ENCODE measurements at regions not wholly inside any gene's neighbourhood (a gene's known extent, or its start where the extent isn't known, plus 50 kb on each side); places are given as distances from the start of the nearest gene placed in this dataset.

GRCh38 chr7:86976958-86977357 lies 82.5 kb downstream of the ELAPOR2 start:
- H3K27ac ChIP-seq = no peak overlapping the region
- peaks cover 34% of the 10 kb centered on the region for H4K20me1 ChIP-seq (ENCODE audit: low read depth)
- Mint-ChIP-seq H3K27me3 (ENCODE audit: insufficient read depth, low read depth) (peaks cover 2% of the 10 kb centered on the region), H3K9me3 (peaks cover 23% of the 10 kb centered on the region), H3K4me1 (peaks cover 19% of the 10 kb centered on the region), H3K27ac (no peak overlapping the region), H3K36me3 (peaks cover 32% of the 10 kb centered on the region), H3K4me3 (no peak overlapping the region)
- no peaks in the 10 kb centered on the region for H3K9me3 ChIP-seq (ENCODE audit: low read depth)
- TF ChIP-seq EZH2phosphoT487 (IDR thresholded peaks at IDR 0.05) (no peak), EZH2 (IDR thresholded peaks at IDR 0.05) (no peak)
- TF ChIP-seq, protein P1, sequence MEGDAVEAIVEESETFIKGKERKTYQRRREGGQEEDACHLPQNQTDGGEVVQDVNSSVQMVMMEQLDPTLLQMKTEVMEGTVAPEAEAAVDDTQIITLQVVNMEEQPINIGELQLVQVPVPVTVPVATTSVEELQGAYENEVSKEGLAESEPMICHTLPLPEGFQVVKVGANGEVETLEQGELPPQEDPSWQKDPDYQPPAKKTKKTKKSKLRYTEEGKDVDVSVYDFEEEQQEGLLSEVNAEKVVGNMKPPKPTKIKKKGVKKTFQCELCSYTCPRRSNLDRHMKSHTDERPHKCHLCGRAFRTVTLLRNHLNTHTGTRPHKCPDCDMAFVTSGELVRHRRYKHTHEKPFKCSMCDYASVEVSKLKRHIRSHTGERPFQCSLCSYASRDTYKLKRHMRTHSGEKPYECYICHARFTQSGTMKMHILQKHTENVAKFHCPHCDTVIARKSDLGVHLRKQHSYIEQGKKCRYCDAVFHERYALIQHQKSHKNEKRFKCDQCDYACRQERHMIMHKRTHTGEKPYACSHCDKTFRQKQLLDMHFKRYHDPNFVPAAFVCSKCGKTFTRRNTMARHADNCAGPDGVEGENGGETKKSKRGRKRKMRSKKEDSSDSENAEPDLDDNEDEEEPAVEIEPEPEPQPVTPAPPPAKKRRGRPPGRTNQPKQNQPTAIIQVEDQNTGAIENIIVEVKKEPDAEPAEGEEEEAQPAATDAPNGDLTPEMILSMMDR (IDR thresholded peaks at IDR 0.05) = no peak
- no peak overlapping the region for H3K4me2 ChIP-seq
- H2AFZ ChIP-seq (replicated peaks) = no peak overlapping the region
- no peaks in the 10 kb centered on the region for H3K27me3 ChIP-seq
- peaks cover 29% of the 10 kb centered on the region for H3K4me1 ChIP-seq
- H3K9ac ChIP-seq = no peak overlapping the region
- H3K79me2 ChIP-seq (ENCODE audit: low read depth) = peaks cover 99% of the 10 kb centered on the region
- DNase-seq (ENCODE audit: low spot score) = no peak
- H3K36me3 ChIP-seq = no peaks in the 10 kb centered on the region
- H3F3A ChIP-seq (ENCODE audit: low read depth) = peaks cover 9% of the 10 kb centered on the region
- no peak overlapping the region for H3K4me3 ChIP-seq

DNA sequence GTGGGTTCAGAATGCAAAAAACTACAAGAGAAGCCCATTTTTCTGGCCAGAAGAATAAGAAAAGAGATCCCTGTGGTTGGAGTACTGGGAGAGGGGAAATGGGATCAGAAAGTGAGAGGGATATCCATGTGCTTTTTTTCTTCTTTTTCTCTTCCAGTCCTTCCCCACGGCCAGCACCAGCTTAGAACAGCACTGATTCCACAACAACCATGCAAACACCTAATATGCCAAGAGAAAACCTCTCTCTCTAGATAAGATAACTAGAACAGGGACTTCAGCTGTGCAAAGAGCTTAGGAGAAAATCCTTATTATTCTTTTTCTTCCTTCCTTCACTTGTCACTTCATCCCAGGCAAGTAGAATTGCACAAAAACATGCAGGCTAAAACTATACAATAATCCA lies 83.5 kb downstream of the ELAPOR2 start:
- H3K36me3 ChIP-seq = no peaks in the 10 kb centered on the region
- H3K4me1 Mint-ChIP-seq = peaks cover 25% of the 10 kb centered on the region
- H3K27me3 Mint-ChIP-seq (ENCODE audit: insufficient read depth, low read depth) = no peaks in the 10 kb centered on the region
- H3K9ac ChIP-seq = no peak overlapping the region
- no peak overlapping the region for H3K4me3 ChIP-seq
- peaks cover 44% of the 10 kb centered on the region for H4K20me1 ChIP-seq (ENCODE audit: low read depth)
- peak overlapping the region; percentile 55 for H3K4me2 ChIP-seq
- no peak overlapping the region for H2AFZ ChIP-seq (replicated peaks)
- no peak for DNase-seq (ENCODE audit: low spot score)
- peak overlapping the region; percentile 75 for H3K27ac ChIP-seq
- no peaks in the 10 kb centered on the region for H3K27me3 ChIP-seq
- H3K4me3 Mint-ChIP-seq = no peak overlapping the region
- peaks cover 12% of the 10 kb centered on the region for H3F3A ChIP-seq (ENCODE audit: low read depth)
- H3K4me1 ChIP-seq = peaks cover 34% of the 10 kb centered on the region
- H3K27ac Mint-ChIP-seq = peak overlapping the region; percentile 85
- TF ChIP-seq EZH2phosphoT487 (IDR thresholded peaks at IDR 0.05) (no peak), EZH2 (IDR thresholded peaks at IDR 0.05) (no peak)
- TF ChIP-seq, protein P1 (IDR thresholded peaks at IDR 0.05) = no peak
- H3K9me3 ChIP-seq (ENCODE audit: low read depth) = no peaks in the 10 kb centered on the region
- peaks cover 99% of the 10 kb centered on the region for H3K79me2 ChIP-seq (ENCODE audit: low read depth)
- peaks cover 27% of the 10 kb centered on the region for H3K36me3 Mint-ChIP-seq
- peaks cover 21% of the 10 kb centered on the region for H3K9me3 Mint-ChIP-seq

DNA sequence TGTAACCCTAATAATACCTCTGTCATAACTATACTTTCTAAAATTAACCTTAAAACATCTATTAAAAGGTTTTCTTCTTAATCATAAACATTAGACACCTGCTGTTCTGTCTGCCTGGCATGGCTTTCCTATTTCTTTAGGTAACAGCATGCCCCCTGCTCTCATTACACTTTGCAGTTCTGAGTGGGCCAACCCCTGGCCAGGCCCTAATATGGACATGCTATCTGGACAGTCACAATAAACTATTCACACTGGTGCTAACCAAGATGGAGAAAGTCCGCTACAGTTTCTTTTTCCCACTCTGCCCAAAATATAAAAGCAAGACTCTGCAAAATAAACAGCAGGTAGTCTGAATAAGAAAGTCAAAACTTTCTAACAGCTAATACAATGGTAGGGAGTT lies 84.0 kb downstream of the ELAPOR2 start:
- Histone ChIP-seq H2AFZ (replicated peaks) (no peak overlapping the region), H3K9ac (no peak overlapping the region), H3K36me3 (no peaks in the 10 kb centered on the region), H4K20me1 (ENCODE audit: low read depth) (peaks cover 49% of the 10 kb centered on the region), H3K4me2 (peak overlapping the region; percentile 55), H3K4me1 (peaks cover 38% of the 10 kb centered on the region), H3K27ac (peak overlapping the region; percentile 75), H3K79me2 (ENCODE audit: low read depth) (peaks cover 99% of the 10 kb centered on the region), H3K27me3 (no peaks in the 10 kb centered on the region), H3K9me3 (ENCODE audit: low read depth) (no peaks in the 10 kb centered on the region), H3F3A (ENCODE audit: low read depth) (peaks cover 12% of the 10 kb centered on the region), H3K4me3 (no peak overlapping the region)
- Mint-ChIP-seq H3K4me1 (peaks cover 25% of the 10 kb centered on the region), H3K36me3 (peaks cover 25% of the 10 kb centered on the region), H3K4me3 (no peak overlapping the region), H3K9me3 (peaks cover 21% of the 10 kb centered on the region), H3K27ac (no peak overlapping the region), H3K27me3 (ENCODE audit: insufficient read depth, low read depth) (no peaks in the 10 kb centered on the region)
- DNase-seq (ENCODE audit: low spot score) = no peak
- TF ChIP-seq EZH2phosphoT487 (IDR thresholded peaks at IDR 0.05) (no peak), EZH2 (IDR thresholded peaks at IDR 0.05) (no peak)
- TF ChIP-seq, protein P1 (IDR thresholded peaks at IDR 0.05) = no peak
